ENCODE measurements at regions not wholly inside any gene's neighbourhood (a gene's known extent, or its start where the extent isn't known, plus 50 kb on each side); places are given as distances from the start of the nearest gene placed in this dataset.

GRCh38 chr6:23559587-23560343 is 566.2 kb upstream of the NRSN1 start:
- in situ Hi-C loops (cut with HindIII; ENCODE audit: low pct_ligation_motif_present, low sequenced_read_pairs) = no loop called here
- H3K36me3 ChIP-seq (replicated peaks) = no peaks in the 10 kb centered on the region
- H3K27ac ChIP-seq = no peak overlapping the region

GRCh38 chr6:23561732-23562131 is 564.3 kb upstream of the NRSN1 start:
- Histone ChIP-seq H3K27ac (no peak overlapping the region), H3K36me3 (replicated peaks) (no peaks in the 10 kb centered on the region), H3K27me3 (replicated peaks) (no peaks in the 10 kb centered on the region), H3K4me3 (ENCODE audit: low read depth, low read length) (no peak overlapping the region)
- in situ Hi-C loops (cut with HindIII; ENCODE audit: low pct_ligation_motif_present, low sequenced_read_pairs) = no loop called here
- TF ChIP-seq CTCF (IDR thresholded peaks at IDR 0.05; ENCODE audit: low read depth, low read length, missing control alignments) = no peak
- no peak for DNase-seq

More at GRCh38 chr6:23559587-23560343, 566.2 kb upstream of the NRSN1 start:
- no peak for TF ChIP-seq CTCF (IDR thresholded peaks at IDR 0.05; ENCODE audit: low read depth, low read length, missing control alignments)
- Histone ChIP-seq H3K27me3 (replicated peaks) (no peaks in the 10 kb centered on the region), H3K4me3 (ENCODE audit: low read depth, low read length) (no peak overlapping the region)
- no peak for DNase-seq

GRCh38 chr6:23562554-23562953 is 563.5 kb upstream of the NRSN1 start:
- no peak overlapping the region for H3K27ac ChIP-seq
- no peaks in the 10 kb centered on the region for H3K27me3 ChIP-seq (replicated peaks)
- no peak for DNase-seq
- in situ Hi-C loops (cut with HindIII; ENCODE audit: low pct_ligation_motif_present, low sequenced_read_pairs) = no loop called here
- no peak for TF ChIP-seq CTCF (IDR thresholded peaks at IDR 0.05; ENCODE audit: low read depth, low read length, missing control alignments)
- no peak overlapping the region for H3K4me3 ChIP-seq (ENCODE audit: low read depth, low read length)
- no peaks in the 10 kb centered on the region for H3K36me3 ChIP-seq (replicated peaks)

- DNase-seq = no peak
- in situ Hi-C loops (cut with HindIII; ENCODE audit: low pct_ligation_motif_present, low sequenced_read_pairs) = no loop called here
- H3K36me3 ChIP-seq (replicated peaks) = no peaks in the 10 kb centered on the region
- no peak overlapping the region for H3K4me3 ChIP-seq (ENCODE audit: low read depth, low read length)
- H3K27me3 ChIP-seq (replicated peaks) = no peaks in the 10 kb centered on the region
- H3K27ac ChIP-seq = no peak overlapping the region
- no peak for TF ChIP-seq CTCF (IDR thresholded peaks at IDR 0.05; ENCODE audit: low read depth, low read length, missing control alignments)
These were observed 562.7 kb upstream of the NRSN1 start for GRCh38 chr6:23563323-23563722.

- no peak for TF ChIP-seq CTCF (IDR thresholded peaks at IDR 0.05; ENCODE audit: low read depth, low read length, missing control alignments)
- in situ Hi-C loops (cut with HindIII; ENCODE audit: low pct_ligation_motif_present, low sequenced_read_pairs) = no loop called here
- DNase-seq = no peak
- Histone ChIP-seq H3K27me3 (replicated peaks) (no peaks in the 10 kb centered on the region), H3K4me3 (ENCODE audit: low read depth, low read length) (no peak overlapping the region), H3K27ac (no peak overlapping the region), H3K36me3 (replicated peaks) (no peaks in the 10 kb centered on the region)
These were observed 559.6 kb upstream of the NRSN1 start for GRCh38 chr6:23566418-23566817.

GRCh38 chr6:23568292-23568691 is 557.7 kb upstream of the NRSN1 start:
- DNase-seq = no peak
- no peaks in the 10 kb centered on the region for H3K27me3 ChIP-seq (replicated peaks)
- TF ChIP-seq CTCF (IDR thresholded peaks at IDR 0.05; ENCODE audit: low read depth, low read length, missing control alignments) = no peak
- in situ Hi-C loops (cut with HindIII; ENCODE audit: low pct_ligation_motif_present, low sequenced_read_pairs) = no loop called here
- H3K4me3 ChIP-seq (ENCODE audit: low read depth, low read length) = no peak overlapping the region
- H3K36me3 ChIP-seq (replicated peaks) = no peaks in the 10 kb centered on the region
- H3K27ac ChIP-seq = no peak overlapping the region
